HG02852 (cell line): ENCODE measurements at regions not wholly inside any gene's neighbourhood (a gene's known extent, or its start where the extent isn't known, plus 50 kb on each side); places are given as distances from the start of the nearest gene placed in this dataset.
A peak's percentile ranks its signal among the peaks of the same experiment; 100 is the strongest.

ENCODE experiments used
- ATAC-seq: cut with Tn5 transposase; IDR thresholded peaks from one replicate; pipeline ENCODE4 v1.9.1; 2021; ENCODE audit warnings: mild to moderate bottlenecking, moderate library complexity; ENCODE audit not compliant: unreplicated experiment

DNA sequence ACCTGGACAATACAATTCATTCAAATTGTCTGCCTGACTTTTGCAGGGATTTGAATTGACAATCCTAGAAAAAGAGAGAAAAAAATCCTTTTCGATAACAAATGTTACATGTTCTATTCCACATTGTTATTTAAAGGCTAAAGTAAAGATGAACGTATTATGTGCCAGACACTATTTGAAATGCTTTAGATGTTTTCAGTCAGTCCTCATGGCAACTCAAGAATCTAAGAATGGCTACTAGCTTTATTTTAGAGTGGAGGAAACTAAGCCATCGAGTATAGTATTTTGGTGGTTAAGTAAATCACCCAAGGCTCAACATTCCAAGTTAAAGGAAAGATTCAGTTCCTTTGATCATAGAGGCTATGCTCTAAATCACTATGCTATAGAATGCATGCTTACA, 558.6 kb upstream of the MAN1A1 start:
- no peak for ATAC-seq

GRCh38 chr6:119902681-119903080, 553.1 kb upstream of the MAN1A1 start:
- ATAC-seq: peak; percentile 55

DNA sequence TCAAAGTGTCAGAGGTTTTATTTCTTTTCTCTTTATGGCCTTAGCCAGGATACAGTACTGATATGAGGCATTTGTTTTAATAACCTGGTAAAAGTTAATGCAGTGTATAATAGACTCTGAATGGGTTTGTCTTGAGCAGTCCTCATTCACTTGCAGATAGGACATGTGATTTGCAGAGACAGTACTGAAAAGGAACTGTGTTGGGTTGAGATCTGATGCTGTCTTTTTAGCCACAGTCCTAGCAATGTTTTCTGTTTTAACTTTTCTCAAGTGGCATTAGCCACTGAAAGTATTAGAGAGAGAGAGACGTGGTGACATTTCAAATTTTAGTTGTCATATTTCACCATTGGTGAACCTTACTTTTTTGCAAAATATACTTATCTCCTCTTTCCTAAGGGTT, 547.2 kb upstream of the MAN1A1 start:
- no peak for ATAC-seq

DNA sequence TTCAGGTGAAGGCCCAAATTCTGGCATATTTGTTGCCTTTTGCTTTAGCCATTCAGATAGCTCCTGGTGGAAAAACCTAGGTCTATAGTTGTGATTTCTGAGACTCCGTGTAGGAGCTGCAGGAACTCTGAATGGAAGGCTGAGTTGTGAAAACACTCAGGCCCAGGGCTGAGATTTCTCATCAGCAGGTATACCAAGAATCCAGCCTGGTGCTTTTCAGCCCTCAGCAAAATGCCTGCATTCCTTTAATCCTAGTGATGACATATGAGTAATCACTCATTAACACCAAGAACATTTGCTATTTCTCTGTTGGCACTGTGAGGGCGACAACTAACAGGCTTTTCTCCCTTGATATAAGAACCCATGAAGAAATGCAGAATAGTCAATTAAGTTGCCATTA, 546.1 kb upstream of the MAN1A1 start:
- ATAC-seq: no peak

DNA sequence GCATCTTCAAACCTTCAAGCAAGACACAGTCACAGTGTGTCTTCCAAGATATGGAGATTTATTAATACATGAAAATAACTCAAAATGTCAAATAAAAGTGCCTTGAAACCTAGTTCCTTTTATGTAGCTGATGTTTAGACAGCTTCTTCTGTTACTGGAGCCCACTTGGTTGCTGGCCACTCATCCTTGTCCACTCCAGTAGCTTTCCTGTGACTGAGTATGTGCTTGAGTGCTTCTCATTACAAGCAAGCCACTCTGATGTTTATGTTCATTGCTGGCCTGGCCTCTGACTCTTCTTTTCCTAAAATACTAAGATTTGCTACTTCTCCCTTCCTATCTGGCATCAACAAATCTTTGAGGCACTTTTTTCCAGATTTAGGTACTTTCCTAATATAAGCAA, 545.2 kb upstream of the MAN1A1 start:
- no peak for ATAC-seq

DNA sequence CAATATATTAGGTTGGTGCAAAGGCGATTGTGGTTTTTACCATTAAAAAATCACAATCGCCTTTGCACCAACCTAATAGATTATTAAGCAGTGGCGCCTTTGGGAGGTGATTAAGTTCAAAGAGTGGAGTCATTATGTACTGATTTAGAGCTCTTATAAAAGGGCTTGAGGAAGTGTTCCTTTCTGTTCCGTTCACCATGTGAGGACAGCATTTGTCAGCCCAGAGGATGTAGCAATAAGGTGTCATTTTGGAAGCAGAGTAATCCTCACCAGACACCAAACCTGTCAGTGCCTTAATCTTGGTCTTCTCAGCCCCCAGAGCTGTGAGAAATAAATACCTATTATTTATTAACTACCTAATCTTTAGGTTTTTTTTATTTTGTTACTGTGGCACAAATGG, 542.1 kb upstream of the MAN1A1 start:
- no peak for ATAC-seq

DNA sequence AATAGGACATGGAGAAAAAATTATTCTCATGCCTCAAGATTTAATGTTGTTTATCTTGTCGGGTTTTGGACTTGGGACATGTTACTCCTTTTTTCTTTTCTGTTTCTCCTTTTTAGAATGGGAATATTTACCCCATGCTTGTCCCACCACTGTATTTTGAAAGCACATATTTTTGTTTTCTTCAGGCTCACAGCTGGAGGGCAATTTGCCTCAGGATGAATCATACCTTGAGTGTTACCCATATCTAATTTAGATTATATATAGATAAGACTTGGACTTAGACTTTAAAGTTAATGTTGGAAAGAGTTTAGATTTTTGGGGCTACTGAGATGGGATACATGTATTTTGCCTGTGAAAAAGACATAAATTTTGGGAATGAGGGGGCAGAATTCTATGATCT, 541.6 kb upstream of the MAN1A1 start:
- ATAC-seq: no peak

- ATAC-seq: no peak
These were observed 540.9 kb upstream of the MAN1A1 start for GRCh38 chr6:119890470-119890869.

DNA sequence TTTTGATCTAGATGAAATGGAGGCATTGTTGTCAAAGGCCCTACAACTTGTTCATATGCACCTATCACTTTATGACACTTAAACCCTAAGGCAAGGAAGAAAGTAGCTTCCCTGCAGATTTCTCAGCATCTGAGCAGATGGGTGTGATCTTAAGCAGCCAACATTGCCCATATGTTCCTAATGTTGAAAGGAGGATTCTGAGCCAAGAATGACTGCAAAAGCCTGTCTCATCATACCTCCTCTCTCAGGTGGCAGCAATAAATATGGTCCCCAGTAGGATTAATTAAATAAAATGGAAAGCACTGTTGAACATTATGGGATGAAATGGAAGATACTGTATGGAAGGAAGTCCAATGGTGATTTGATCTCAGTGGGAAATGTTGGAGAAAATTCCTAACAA, 538.1 kb upstream of the MAN1A1 start:
- ATAC-seq: no peak

GRCh38 chr6:119881416-119881815, 531.9 kb upstream of the MAN1A1 start:
- ATAC-seq: no peak

- ATAC-seq: no peak
These were observed 531.3 kb upstream of the MAN1A1 start for GRCh38 chr6:119880840-119881239.

DNA sequence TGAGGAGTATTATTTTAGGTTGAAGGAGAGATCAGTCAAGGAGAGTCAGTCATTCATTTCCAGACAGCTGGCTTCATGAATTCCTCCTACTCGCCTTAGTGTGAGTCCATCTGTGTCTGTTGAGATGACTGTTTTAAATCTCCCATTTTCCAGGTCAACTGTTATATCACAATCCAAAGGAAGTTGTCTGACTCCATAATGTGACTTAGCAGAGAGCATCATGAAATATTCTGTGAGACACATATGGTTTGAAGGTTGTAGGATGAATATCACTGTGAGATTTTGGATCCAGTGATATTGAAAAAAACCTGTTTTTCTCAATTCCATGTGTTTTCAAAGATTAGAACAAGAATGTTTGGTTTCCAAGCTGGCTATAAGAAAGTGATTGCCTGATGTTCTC, 530.2 kb upstream of the MAN1A1 start:
- ATAC-seq: no peak

- no peak for ATAC-seq
These were observed 524.8 kb upstream of the MAN1A1 start for GRCh38 chr6:119874381-119874780.

GRCh38 chr6:119873107-119873506, 523.5 kb upstream of the MAN1A1 start:
- ATAC-seq: no peak

DNA sequence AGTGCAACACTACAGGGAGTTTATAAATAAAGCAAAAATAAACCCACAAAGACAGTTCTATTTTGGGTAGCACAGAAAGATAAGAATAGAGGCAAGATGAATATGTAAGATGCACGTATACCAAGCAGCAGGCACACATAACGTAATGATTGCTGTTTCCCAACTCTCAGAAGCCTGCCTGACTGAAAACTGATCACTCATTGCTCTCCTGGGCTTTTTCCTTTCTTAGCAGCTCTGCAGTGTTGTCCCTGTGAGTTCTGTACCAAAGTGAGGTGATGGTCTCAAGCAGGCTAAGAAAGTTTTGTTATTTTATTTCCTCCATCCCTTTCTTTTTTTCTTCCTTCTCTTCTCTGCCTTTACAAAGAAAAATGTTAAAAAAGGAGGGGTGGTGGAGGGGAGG, 522.0 kb upstream of the MAN1A1 start:
- ATAC-seq: no peak

DNA sequence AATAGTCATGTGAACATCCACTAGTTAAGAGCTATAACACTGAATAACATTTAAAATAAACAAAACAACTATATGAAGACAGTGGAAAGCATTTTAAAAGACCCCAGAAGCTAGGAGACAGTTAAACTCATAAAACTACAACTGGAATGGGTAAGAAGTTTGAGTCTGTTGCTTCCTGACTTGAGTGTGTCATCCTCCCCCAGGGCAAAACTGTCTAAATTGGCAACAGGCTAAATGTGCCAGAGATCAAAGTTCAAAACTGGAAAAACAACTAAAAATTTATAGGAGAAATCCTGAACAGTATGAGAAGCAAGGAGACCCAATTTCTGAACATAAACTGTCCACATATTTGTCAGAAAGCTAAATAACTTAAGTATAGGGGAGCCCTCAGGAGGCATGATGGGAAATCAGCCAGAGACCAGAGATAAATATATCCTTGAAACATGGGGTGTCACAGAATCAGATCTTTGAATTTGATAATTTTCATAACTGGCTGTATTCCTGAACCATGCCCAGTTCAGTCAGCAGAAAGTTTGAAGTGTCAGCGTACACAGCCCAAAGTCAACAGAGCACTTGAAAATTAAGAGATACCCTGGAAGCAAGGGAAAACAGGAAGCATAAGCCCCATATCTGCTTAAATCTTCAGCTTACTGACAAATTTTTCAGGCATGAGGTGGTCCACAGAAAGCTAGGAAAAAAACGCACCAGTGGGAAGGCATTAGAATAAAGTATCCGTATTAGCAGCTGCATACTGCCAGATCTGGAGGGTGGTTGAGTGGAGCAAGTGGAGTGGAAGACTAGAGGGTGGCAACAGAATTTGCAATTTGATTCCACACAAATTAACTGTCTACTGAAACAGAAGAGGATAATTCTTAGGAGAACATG, 516.1 kb upstream of the MAN1A1 start:
- no peak for ATAC-seq

GRCh38 chr6:119862719-119863118, 513.2 kb upstream of the MAN1A1 start:
- no peak for ATAC-seq

- ATAC-seq: no peak
These were observed 509.3 kb upstream of the MAN1A1 start for GRCh38 chr6:119858901-119859300.

DNA sequence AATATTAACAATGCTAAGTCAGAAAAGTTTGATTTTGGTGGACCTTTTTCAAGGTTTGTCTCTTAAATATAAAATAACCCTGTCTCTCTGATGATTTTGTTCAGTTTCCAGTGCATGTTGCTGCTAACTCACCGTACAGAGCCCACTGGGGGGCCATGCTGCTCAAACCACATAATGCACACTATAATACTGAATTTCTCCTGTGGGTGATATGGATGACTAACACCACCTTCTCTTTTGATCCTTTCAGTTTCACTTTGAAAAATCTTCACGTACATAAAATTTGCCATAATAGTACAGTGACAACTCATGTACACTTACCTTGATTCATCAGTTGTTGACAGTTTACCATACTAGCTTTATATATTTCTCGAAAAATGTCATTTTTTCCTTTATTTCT, 506.6 kb upstream of the MAN1A1 start:
- ATAC-seq: peak; percentile 81

- ATAC-seq: no peak
These were observed 499.1 kb upstream of the MAN1A1 start for GRCh38 chr6:119848696-119849095.

DNA sequence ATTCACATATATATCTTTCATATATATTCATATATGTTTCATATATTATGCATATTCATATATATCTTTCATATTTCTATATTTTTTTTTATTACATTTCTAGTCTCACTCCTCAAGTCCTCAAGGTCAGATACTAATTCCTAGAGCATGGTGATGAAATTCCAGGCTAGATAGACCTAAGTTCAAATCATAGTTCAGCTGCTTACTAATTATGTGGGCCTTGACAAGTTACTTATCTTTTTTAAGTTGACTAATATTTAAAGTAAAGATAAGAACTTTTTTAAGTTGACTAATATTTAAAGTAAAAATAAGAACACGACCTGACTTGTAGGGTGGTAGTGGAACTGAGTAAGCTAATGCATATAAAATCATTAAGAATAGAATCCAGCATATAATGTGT, 495.6 kb upstream of the MAN1A1 start:
- no peak for ATAC-seq

DNA sequence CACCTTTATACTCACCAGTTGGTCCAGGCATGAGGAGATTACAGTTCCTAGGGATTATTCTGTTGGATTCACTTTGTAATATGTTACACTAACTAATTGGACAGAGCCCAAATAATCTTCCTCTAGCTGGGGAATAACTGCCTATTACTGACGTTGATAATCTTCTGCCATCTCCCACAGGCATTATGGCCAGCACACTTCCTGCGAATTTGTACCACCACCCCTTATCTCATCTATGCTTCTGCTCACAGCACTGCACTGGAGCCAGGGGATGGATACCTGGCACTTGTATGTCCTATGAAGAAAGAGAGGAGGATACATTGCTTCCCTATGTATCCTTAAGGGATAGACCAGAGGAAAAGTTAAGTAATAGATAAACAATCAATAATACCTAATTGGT, 494.8 kb upstream of the MAN1A1 start:
- ATAC-seq: no peak

DNA sequence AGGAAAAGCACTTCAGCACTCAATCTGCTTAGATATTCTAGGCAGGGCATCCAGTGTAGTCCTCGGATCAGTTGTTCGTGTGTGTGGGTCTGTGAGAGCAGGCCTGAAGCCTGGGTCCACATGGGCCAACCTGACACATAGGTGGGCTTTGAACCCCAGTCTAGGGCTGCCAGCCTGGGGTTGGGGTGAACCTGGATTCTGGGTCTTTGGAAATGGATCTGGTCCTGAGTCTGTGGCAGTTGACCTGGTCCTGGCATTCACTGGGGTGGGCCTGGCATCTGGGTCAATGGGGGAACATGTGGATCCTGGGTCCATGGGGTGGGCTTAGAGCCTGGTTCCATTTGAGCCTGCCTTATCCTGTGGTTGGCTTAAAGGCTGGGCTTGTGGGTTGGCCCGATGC, 492.6 kb upstream of the MAN1A1 start:
- ATAC-seq: no peak
